B cell (primary cell): ENCODE measurements at regions not wholly inside any gene's neighbourhood (a gene's known extent, or its start where the extent isn't known, plus 50 kb on each side); places are given as distances from the start of the nearest gene placed in this dataset.

ENCODE experiments used
- ATAC-seq: fragments of 200-7000 bp; cut with Tn5 transposase; one replicate; pipeline ENCODE4 v1.10.0; 2021; ENCODE audit warnings: low read depth, mild to moderate bottlenecking, moderate number of reproducible peaks, moderate library complexity
- CTCF ChIA-PET: fragments of 350-600 bp; sonication (Branson Sonifier 250); formaldehyde crosslinking; loops from one replicate; lab custom pipeline; 2021; ENCODE audit warnings: antibody characterized with exemption, inconsistent platforms; lab: Charles Lee
- POLR2A ChIA-PET: fragments of 350-600 bp; sonication (Branson Sonifier 250); formaldehyde crosslinking; loops from one replicate; lab custom pipeline; 2021; ENCODE audit warnings: antibody characterized with exemption; lab: Charles Lee
- DNase-seq: peaks from one replicate; pipeline ENCODE4 v3.0.0; 2013
- H2AFZ ChIP-seq: 2 replicates; pipeline ENCODE4 v1.6.1; 2012; ENCODE audit warnings: mild to moderate bottlenecking, low read depth, low read length; ENCODE audit not compliant: insufficient read depth, poor library complexity, severe bottlenecking
- H3K27ac ChIP-seq, 2 donors: 1 replicate in 1 of 2; 2 replicates in 1 of 2; pipeline ENCODE4 v1.5.1; 2012 to 2013; ENCODE audit warnings: low read length in 2 of 2, mild to moderate bottlenecking in 2 of 2, moderate library complexity in 1 of 2
- H3K27me3 ChIP-seq, 4 experiments: fragments of 200-600 bp in 1 of 4; sonication (generic) in 1 of 4; replicated peaks in 1 of 4; 1 replicate in 2 of 4; 2 replicates in 2 of 4; pipeline versions ENCODE4 v1.6.1 to v1.7.0; 2013 to 2016; ENCODE audit warnings: low read length in 3 of 4, mild to moderate bottlenecking in 2 of 4, mixed read lengths in 1 of 4, moderate library complexity in 1 of 4; ENCODE audit not compliant: insufficient read depth in 4 of 4, control insufficient read depth in 3 of 4; ENCODE audit errors: control extremely low read depth in 1 of 4
- H3K36me3 ChIP-seq, 2 experiments: replicated peaks in 1 of 2; 1 replicate in 1 of 2; 2 replicates in 1 of 2; pipeline versions ENCODE4 v1.6.1 to v1.7.1; 2013; ENCODE audit warnings: low read length in 1 of 2; ENCODE audit not compliant: insufficient read depth in 2 of 2, control insufficient read depth in 1 of 2; ENCODE audit errors: control extremely low read depth in 1 of 2, extremely low read depth in 1 of 2
- H3K4me1 ChIP-seq, 2 donors: fragments of 200-600 bp in 1 of 2; sonication (generic) in 1 of 2; 1 replicate in 1 of 2; 2 replicates in 1 of 2; pipeline versions ENCODE4 v1.5.1 to v1.6.1; 2013 to 2017; ENCODE audit warnings: low read length in 2 of 2; ENCODE audit not compliant: control insufficient read depth in 2 of 2, insufficient read depth in 2 of 2
- H3K4me2 ChIP-seq: replicated peaks from 2 replicates; pipeline ENCODE3; 2012; ENCODE audit warnings: mild to moderate bottlenecking, low read depth, low read length; ENCODE audit not compliant: poor library complexity, severe bottlenecking
- H3K4me3 ChIP-seq, 5 experiments: fragments of 200-600 bp in 1 of 5; sonication (generic) in 1 of 5; 1 replicate in 3 of 5; 2 replicates in 2 of 5; pipeline versions ENCODE4 v1.5.1 to v1.7.0; 2011 to 2016; ENCODE audit warnings: low read length in 4 of 5, mild to moderate bottlenecking in 4 of 5, low read depth in 2 of 5, control low read depth in 1 of 5, moderate library complexity in 1 of 5; ENCODE audit not compliant: insufficient read depth in 1 of 5; ENCODE audit errors: control extremely low read depth in 1 of 5, extremely low read depth in 1 of 5
- H3K79me2 ChIP-seq: fragments of 200-600 bp; sonication (generic); one replicate; pipeline ENCODE4 v1.6.0; 2016; ENCODE audit warnings: low read length; ENCODE audit not compliant: control insufficient read depth, insufficient read depth
- H3K9ac ChIP-seq: fragments of 200-600 bp; sonication (generic); 2 replicates; pipeline ENCODE4 v1.6.1; 2017; ENCODE audit warnings: mild to moderate bottlenecking, low read length, moderate library complexity
- H3K9me3 ChIP-seq, 3 donors: one replicate each; pipeline versions ENCODE4 v1.6.1 to v1.7.1; 2013; ENCODE audit warnings: low read length in 2 of 3; ENCODE audit not compliant: control insufficient read depth in 2 of 3, insufficient read depth in 1 of 3; ENCODE audit errors: control extremely low read depth in 1 of 3
- H4K20me1 ChIP-seq: 2 replicates; pipeline ENCODE4 v1.6.0; 2012; ENCODE audit warnings: mild to moderate bottlenecking, low read length; ENCODE audit not compliant: insufficient read depth, control insufficient read depth, poor library complexity, severe bottlenecking
- H3K27ac Mint-ChIP-seq: one replicate; pipeline ENCODE4 v1.8.0; 2021; ENCODE audit warnings: mixed read lengths
- H3K27me3 Mint-ChIP-seq: one replicate; pipeline ENCODE4 v1.8.0; 2021; ENCODE audit warnings: mixed read lengths
- H3K4me1 Mint-ChIP-seq: one replicate; pipeline ENCODE4 v1.8.0; 2021; ENCODE audit warnings: mixed read lengths
- H3K4me3 Mint-ChIP-seq: one replicate; pipeline ENCODE4 v1.8.0; 2021; ENCODE audit warnings: mixed read lengths
- H3K9me3 Mint-ChIP-seq: one replicate; pipeline ENCODE4 v1.8.0; 2022; ENCODE audit warnings: mixed read lengths; ENCODE audit not compliant: insufficient read depth
- CTCF ChIP-seq: fragments of 200-600 bp; IDR thresholded peaks from one replicate; pipeline ENCODE4 v1.8.0; 2022; ENCODE audit warnings: antibody characterized with exemption, mild to moderate bottlenecking
- EZH2 ChIP-seq: IDR thresholded peaks from 2 replicates; pipeline ENCODE4 v1.6.1; 2012; ENCODE audit warnings: borderline replicate concordance, low read depth, mild to moderate bottlenecking, moderate library complexity, low read length; ENCODE audit not compliant: insufficient read depth, poor library complexity, severe bottlenecking
- WGBS: methylation state at CpG from one replicate; pipeline ENCODE4 v1.1.5; 2013; ENCODE audit warnings: missing lambda C conversion rate; ENCODE audit not compliant: insufficient coverage; 5-methylcytosine and 5-hydroxymethylcytosine counted together
- intact Hi-C: fragments of 100-400 bp; cut with micrococcal nuclease; formaldehyde crosslinking; loops from one replicate; pipeline ENCODE4 v1.10.0; 2022

DNA sequence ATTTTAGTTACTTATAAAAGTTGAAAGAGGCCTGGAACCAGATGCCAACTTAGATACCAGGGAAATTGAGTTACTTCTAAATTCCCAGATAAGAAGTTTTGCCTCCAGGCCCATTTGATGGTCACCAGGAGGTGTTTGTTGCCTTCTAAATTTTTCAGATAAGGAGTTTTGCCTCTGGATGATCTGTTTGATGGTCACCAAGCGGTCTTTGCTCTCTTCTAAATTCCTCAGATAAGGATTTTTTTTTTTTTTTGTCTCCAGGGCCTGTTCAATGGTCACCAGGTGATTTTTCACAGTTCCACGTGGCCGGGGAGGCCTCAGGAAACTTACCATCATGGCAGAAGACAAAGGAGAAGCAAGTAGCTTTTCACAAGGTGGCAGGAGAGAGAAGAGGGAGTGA is 66.5 kb downstream of the FAM9B start:
- H3K4me1 ChIP-seq, result no peaks in the 10 kb centered on the region
- no peaks in the 10 kb centered on the region for H3K4me1 Mint-ChIP-seq
- H3K27me3 Mint-ChIP-seq, result no peaks in the 10 kb centered on the region
- ChIA-PET POLR2A (no interaction called here), CTCF (no interaction called here)
- no peak overlapping the region for H3K27ac ChIP-seq
- no peaks in the 10 kb centered on the region for H3K36me3 ChIP-seq
- H3K27me3 ChIP-seq, result no peaks in the 10 kb centered on the region
- no peak overlapping the region for H3K9ac ChIP-seq
- no peak overlapping the region for H3K4me3 ChIP-seq
- no peak overlapping the region for H2AFZ ChIP-seq
- H3K9me3 ChIP-seq, result peaks cover 0 to 8% (median under 1%) of the 10 kb centered on the region in 3 donors
- H3K4me2 ChIP-seq, result no peak overlapping the region
- no peaks in the 10 kb centered on the region for H3K79me2 ChIP-seq
- no CpG with 5 or more reads among the region's 3 CpGs for WGBS
- H3K4me3 Mint-ChIP-seq, result no peak overlapping the region
- no peak overlapping the region for H3K27ac Mint-ChIP-seq
- no peaks in the 10 kb centered on the region for H4K20me1 ChIP-seq
- no peaks in the 10 kb centered on the region for H3K9me3 Mint-ChIP-seq
- intact Hi-C loops, result no loop called here
- ATAC-seq, result no peak
- no peak for DNase-seq
- TF ChIP-seq EZH2, result no peak
- no peak for TF ChIP-seq CTCF

DNA sequence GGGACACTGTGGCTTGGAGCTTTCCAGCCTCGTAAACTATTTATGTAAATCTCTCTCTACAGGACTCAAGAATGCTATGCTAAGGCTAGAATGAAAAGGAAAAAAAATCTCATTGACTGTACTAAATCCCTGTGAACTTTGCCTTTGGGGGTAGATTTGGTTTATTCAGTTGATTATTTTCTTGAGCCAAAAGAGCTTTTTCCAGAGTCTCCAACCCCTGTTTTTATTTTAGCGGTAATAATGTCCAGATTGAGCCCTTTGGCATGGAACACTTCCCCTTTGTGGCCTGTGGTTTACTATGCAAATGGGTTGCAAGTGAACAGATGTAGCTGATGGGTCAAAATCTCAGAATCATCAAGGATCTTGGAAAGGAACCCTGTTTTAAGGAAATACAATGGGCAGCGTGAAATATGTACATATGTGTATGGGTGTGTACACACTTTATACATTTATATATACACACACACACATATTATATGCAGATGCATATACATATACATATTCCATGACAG is 72.9 kb downstream of the FAM9B start:
- no peak overlapping the region for H3K9ac ChIP-seq
- intact Hi-C loops, result no loop called here
- peaks cover 15% of the 10 kb centered on the region for H3K4me1 Mint-ChIP-seq
- H3K4me1 ChIP-seq, result peaks cover 13 to 17% of the 10 kb centered on the region in 2 donors
- no peak overlapping the region for H3K4me3 Mint-ChIP-seq
- peaks cover 0 to 21% (median 8%) of the 10 kb centered on the region in 4 experiments for H3K27me3 ChIP-seq
- no peaks in the 10 kb centered on the region for H3K9me3 Mint-ChIP-seq
- H3K4me3 ChIP-seq, result peak overlapping the region in 1 of 5 experiments; percentile 41
- POLR2A ChIA-PET, result no interaction called here
- H3K79me2 ChIP-seq, result no peaks in the 10 kb centered on the region
- DNase-seq (peak; percentile 48), ATAC-seq (peak; percentile 36)
- H3K27ac Mint-ChIP-seq, result peak overlapping the region; percentile 26
- peaks cover 0 to 8% (median 1%) of the 10 kb centered on the region in 3 donors for H3K9me3 ChIP-seq
- H3K4me2 ChIP-seq, result peak overlapping the region; percentile 44
- TF ChIP-seq CTCF (no peak), EZH2 (no peak)
- WGBS, result no CpG with 5 or more reads among the region's 3 CpGs
- H3K36me3 ChIP-seq, result no peaks in the 10 kb centered on the region
- CTCF ChIA-PET, result no interaction called here
- H4K20me1 ChIP-seq, result no peaks in the 10 kb centered on the region
- H3K27ac ChIP-seq, result no peak overlapping the region
- no peak overlapping the region for H2AFZ ChIP-seq
- H3K27me3 Mint-ChIP-seq, result peaks cover 34% of the 10 kb centered on the region
